BLaER1 treated with 17β-estradiol and CSF1 and Interleukin-3, amounts not matched to agents 10 nM and 100 nM (cell line): ENCODE measurements at regions not wholly inside any gene's neighbourhood (a gene's known extent, or its start where the extent isn't known, plus 50 kb on each side); places are given as distances from the start of the nearest gene placed in this dataset.
"Not testable (repeated sequence)": the region's sequence is repeated elsewhere in the genome, so short reads cannot be mapped to it uniquely, and the experiment has no call there.

Source experiments
- H3K27ac ChIP-seq, 11 experiments: shearing (Covaris generic); formaldehyde crosslinking; 2 replicates each; pipeline ENCODE4 v1.8.1; 2022
- H3K27me3 ChIP-seq, 11 experiments: shearing (Covaris generic); formaldehyde crosslinking; 2 replicates each; pipeline ENCODE4 v1.8.1; 2022
- H3K36me3 ChIP-seq, 11 experiments: shearing (Covaris generic); formaldehyde crosslinking; 2 replicates each; pipeline ENCODE4 v1.8.1; 2022
- H3K4me1 ChIP-seq, 10 experiments: shearing (Covaris generic); formaldehyde crosslinking; 2 replicates each; pipeline ENCODE4 v1.8.1; 2022
- H3K4me2 ChIP-seq, 11 experiments: shearing (Covaris generic); formaldehyde crosslinking; 2 replicates each; pipeline ENCODE4 v1.8.1; 2022
- H3K4me3 ChIP-seq, 10 experiments: shearing (Covaris generic); formaldehyde crosslinking; 2 replicates each; pipeline ENCODE4 v1.8.1; 2022
- H3K9ac ChIP-seq, 11 experiments: shearing (Covaris generic); formaldehyde crosslinking; 2 replicates each; pipeline ENCODE4 v1.8.1; 2022
- H3K9me3 ChIP-seq, 11 experiments: shearing (Covaris generic); formaldehyde crosslinking; replicated peaks in 1 of 11; 2 replicates each; pipeline ENCODE4 v1.8.1; 2022
- H4K20me1 ChIP-seq, 11 experiments: shearing (Covaris generic); formaldehyde crosslinking; 2 replicates each; pipeline ENCODE4 v1.8.1; 2022
- Cebpa-rat ChIP-seq, 11 experiments: shearing (Covaris generic); IDR thresholded peaks; 2 replicates each; pipeline ENCODE4 v1.8.1; 2022

GRCh38 chr5:19048726-19049125, 939.3 kb downstream of the CDH18 start:
- no peaks in the 10 kb centered on the region for H3K27me3 ChIP-seq
- H3K4me3 ChIP-seq, result no peak overlapping the region

GRCh38 chr5:19058216-19058615, 929.8 kb downstream of the CDH18 start:
- Histone ChIP-seq H3K4me1 (no peaks in the 10 kb centered on the region), H3K9ac (no peak overlapping the region), H3K9me3 (no peaks in the 10 kb centered on the region), H3K4me2 (no peak overlapping the region), H3K27me3 (no peaks in the 10 kb centered on the region), H4K20me1 (no peaks in the 10 kb centered on the region), H3K27ac (no peak overlapping the region), H3K36me3 (no peaks in the 10 kb centered on the region), H3K4me3 (no peak overlapping the region)
- TF ChIP-seq Cebpa-rat (IDR thresholded peaks at IDR 0.05), result no peak

More at GRCh38 chr5:19048726-19049125, 939.3 kb downstream of the CDH18 start:
- no peaks in the 10 kb centered on the region for H3K4me1 ChIP-seq
- H3K27ac ChIP-seq, result no peak overlapping the region
- no peaks in the 10 kb centered on the region; a peak in 1 of 22 replicates for H4K20me1 ChIP-seq
- no peak for TF ChIP-seq Cebpa-rat (IDR thresholded peaks at IDR 0.05)
- H3K4me2 ChIP-seq, result no peak overlapping the region
- H3K36me3 ChIP-seq, result no peaks in the 10 kb centered on the region
- no peaks in the 10 kb centered on the region for H3K9me3 ChIP-seq
- H3K9ac ChIP-seq, result no peak overlapping the region

GRCh38 chr5:19064094-19064493, 923.9 kb downstream of the CDH18 start:
- H3K9ac ChIP-seq, result no peak overlapping the region
- no peaks in the 10 kb centered on the region for H3K36me3 ChIP-seq
- H3K27me3 ChIP-seq, result no peaks in the 10 kb centered on the region
- no peaks in the 10 kb centered on the region for H3K9me3 ChIP-seq
- H3K27ac ChIP-seq, result no peak overlapping the region
- H3K4me1 ChIP-seq, result no peaks in the 10 kb centered on the region
- H3K4me2 ChIP-seq, result no peak overlapping the region
- no peak for TF ChIP-seq Cebpa-rat (IDR thresholded peaks at IDR 0.05)
- H4K20me1 ChIP-seq, result no peaks in the 10 kb centered on the region
- no peak overlapping the region for H3K4me3 ChIP-seq

GRCh38 chr5:19067741-19068140, 920.3 kb downstream of the CDH18 start:
- Histone ChIP-seq H4K20me1 (no peaks in the 10 kb centered on the region), H3K4me3 (no peak overlapping the region), H3K4me2 (no peak overlapping the region), H3K4me1 (no peaks in the 10 kb centered on the region), H3K27ac (no peak overlapping the region), H3K9me3 (no peaks in the 10 kb centered on the region), H3K36me3 (no peaks in the 10 kb centered on the region), H3K27me3 (no peaks in the 10 kb centered on the region), H3K9ac (no peak overlapping the region)
- TF ChIP-seq Cebpa-rat (IDR thresholded peaks at IDR 0.05), result no peak

- H3K9ac ChIP-seq, result no peak overlapping the region
- no peaks in the 10 kb centered on the region for H3K36me3 ChIP-seq
- H3K9me3 ChIP-seq, result no peaks in the 10 kb centered on the region
- H3K4me2 ChIP-seq, result no peak overlapping the region
- no peak overlapping the region for H3K27ac ChIP-seq
- H4K20me1 ChIP-seq, result no peaks in the 10 kb centered on the region
- TF ChIP-seq Cebpa-rat (IDR thresholded peaks at IDR 0.05), result no peak
- no peaks in the 10 kb centered on the region for H3K27me3 ChIP-seq
- H3K4me3 ChIP-seq, result no peak overlapping the region
- no peaks in the 10 kb centered on the region for H3K4me1 ChIP-seq
Observed at GRCh38 chr5:19098434-19098833, 889.6 kb downstream of the CDH18 start.

- H3K4me3 ChIP-seq, result no peak overlapping the region
- H4K20me1 ChIP-seq, result no peaks in the 10 kb centered on the region
- no peak overlapping the region for H3K27ac ChIP-seq
- H3K9me3 ChIP-seq, result no peaks in the 10 kb centered on the region
- no peak for TF ChIP-seq Cebpa-rat (IDR thresholded peaks at IDR 0.05)
- H3K9ac ChIP-seq, result no peak overlapping the region
- H3K4me1 ChIP-seq, result no peaks in the 10 kb centered on the region
- H3K27me3 ChIP-seq, result no peaks in the 10 kb centered on the region
- no peaks in the 10 kb centered on the region for H3K36me3 ChIP-seq
- H3K4me2 ChIP-seq, result no peak overlapping the region
Observed at GRCh38 chr5:19099195-19099594, 888.8 kb downstream of the CDH18 start.

GRCh38 chr5:19104948-19105347, 883.1 kb downstream of the CDH18 start:
- H3K4me3 ChIP-seq, result no peak overlapping the region
- H3K9ac ChIP-seq, result no peak overlapping the region
- no peaks in the 10 kb centered on the region for H3K27me3 ChIP-seq
- no peak for TF ChIP-seq Cebpa-rat (IDR thresholded peaks at IDR 0.05)
- H3K4me2 ChIP-seq, result no peak overlapping the region
- H3K4me1 ChIP-seq, result no peaks in the 10 kb centered on the region
- no peaks in the 10 kb centered on the region for H3K9me3 ChIP-seq
- no peaks in the 10 kb centered on the region for H4K20me1 ChIP-seq
- H3K27ac ChIP-seq, result no peak overlapping the region
- H3K36me3 ChIP-seq, result no peaks in the 10 kb centered on the region

- Histone ChIP-seq H3K9ac (no peak overlapping the region), H3K27ac (no peak overlapping the region), H3K27me3 (no peaks in the 10 kb centered on the region), H3K4me2 (no peak overlapping the region), H3K9me3 (no peaks in the 10 kb centered on the region), H3K4me1 (no peaks in the 10 kb centered on the region), H3K36me3 (no peaks in the 10 kb centered on the region), H3K4me3 (no peak overlapping the region), H4K20me1 (no peaks in the 10 kb centered on the region)
- TF ChIP-seq Cebpa-rat (IDR thresholded peaks at IDR 0.05), result no peak
Observed at GRCh38 chr5:19122923-19123322, 865.1 kb downstream of the CDH18 start.

GRCh38 chr5:19125956-19126713, 861.9 kb downstream of the CDH18 start:
- no peak for TF ChIP-seq Cebpa-rat (IDR thresholded peaks at IDR 0.05)
- no peak overlapping the region for H3K9ac ChIP-seq
- no peak overlapping the region for H3K4me2 ChIP-seq
- no peak overlapping the region for H3K27ac ChIP-seq
- no peak overlapping the region for H3K4me3 ChIP-seq
- no peaks in the 10 kb centered on the region for H3K4me1 ChIP-seq
- H3K27me3 ChIP-seq, result no peaks in the 10 kb centered on the region
- no peaks in the 10 kb centered on the region for H3K36me3 ChIP-seq
- H3K9me3 ChIP-seq, result no peaks in the 10 kb centered on the region
- no peaks in the 10 kb centered on the region for H4K20me1 ChIP-seq

- Histone ChIP-seq H3K27ac (no peak overlapping the region), H3K4me1 (no peaks in the 10 kb centered on the region), H3K4me3 (no peak overlapping the region), H3K9me3 (no peaks in the 10 kb centered on the region), H3K36me3 (no peaks in the 10 kb centered on the region), H3K27me3 (no peaks in the 10 kb centered on the region), H3K4me2 (no peak overlapping the region), H3K9ac (no peak overlapping the region), H4K20me1 (no peaks in the 10 kb centered on the region)
- no peak for TF ChIP-seq Cebpa-rat (IDR thresholded peaks at IDR 0.05)
Observed at GRCh38 chr5:19140276-19140675, 847.7 kb downstream of the CDH18 start.

GRCh38 chr5:19141937-19142524, 846.0 kb downstream of the CDH18 start:
- not testable (repeated sequence) for H3K4me1 ChIP-seq, H4K20me1 ChIP-seq, H3K9ac ChIP-seq, H3K27me3 ChIP-seq, H3K27ac ChIP-seq, H3K9me3 ChIP-seq, H3K4me2 ChIP-seq, H3K4me3 ChIP-seq, H3K36me3 ChIP-seq

GRCh38 chr5:19142713-19143414, 845.1 kb downstream of the CDH18 start:
- H3K36me3 ChIP-seq, H3K27ac ChIP-seq, H3K4me3 ChIP-seq: not testable (repeated sequence)

More at GRCh38 chr5:19142713-19143414, 845.1 kb downstream of the CDH18 start:
- not testable (repeated sequence) for H4K20me1 ChIP-seq, H3K9me3 ChIP-seq, H3K4me2 ChIP-seq, H3K9ac ChIP-seq, H3K27me3 ChIP-seq, H3K4me1 ChIP-seq
